ENCODE measurements at regions not wholly inside any gene's neighbourhood (a gene's known extent, or its start where the extent isn't known, plus 50 kb on each side); places are given as distances from the start of the nearest gene placed in this dataset.

GRCh38 chr2:111661286-111661940, 222.6 kb downstream of the ANAPC1 start:
- peaks cover 40% of the 10 kb centered on the region for H3K4me1 ChIP-seq (ENCODE audit: insufficient read depth, low read length, poor library complexity, severe bottlenecking)
- H2AFZ ChIP-seq (ENCODE audit: low read length), result no peak overlapping the region
- ChIA-PET CTCF (ENCODE audit: unreplicated experiment) (no interaction called here), POLR2A (interaction anchor here (1.2 kb wide), 1 partner anchor 9 kb away, joined by 3 read pairs; no protein-coding TSS in a partner anchor)
- no peak overlapping the region for H3K4me3 ChIP-seq (ENCODE audit: low read depth, low read length, poor library complexity, severe bottlenecking)
- TF ChIP-seq EZH2phosphoT487 (IDR thresholded peaks at IDR 0.05; ENCODE audit: borderline replicate concordance, low read depth, low read length), result no peak
- no peak for TF ChIP-seq CTCF (conservative IDR thresholded peaks at IDR 0.05; ENCODE audit: low read length)
- no peak for DNase-seq (ENCODE audit: low spot score)
- H3K79me2 ChIP-seq (ENCODE audit: insufficient read depth, low read depth, low read length), result no peaks in the 10 kb centered on the region
- BruUV-seq (replicated peaks), result no TSS peak
- intact Hi-C loops (cut with micrococcal nuclease; ENCODE audit: unreplicated experiment), result no loop called here
- no peaks in the 10 kb centered on the region for H4K20me1 ChIP-seq (ENCODE audit: insufficient read depth, low read length)
- H3K9me3 ChIP-seq (ENCODE audit: low read length), result no peaks in the 10 kb centered on the region
- no peaks in the 10 kb centered on the region; the same call in 1 of the 2 replicates for H3K36me3 ChIP-seq (ENCODE audit: insufficient read depth, low read length)
- H3K4me2 ChIP-seq (ENCODE audit: low read length), result no peak overlapping the region
- no peaks in the 10 kb centered on the region for H3K9me2 ChIP-seq (ENCODE audit: insufficient read depth, low read length)
- no peak overlapping the region for H3K27ac ChIP-seq (ENCODE audit: low read depth, low read length, poor library complexity, severe bottlenecking)

DNA sequence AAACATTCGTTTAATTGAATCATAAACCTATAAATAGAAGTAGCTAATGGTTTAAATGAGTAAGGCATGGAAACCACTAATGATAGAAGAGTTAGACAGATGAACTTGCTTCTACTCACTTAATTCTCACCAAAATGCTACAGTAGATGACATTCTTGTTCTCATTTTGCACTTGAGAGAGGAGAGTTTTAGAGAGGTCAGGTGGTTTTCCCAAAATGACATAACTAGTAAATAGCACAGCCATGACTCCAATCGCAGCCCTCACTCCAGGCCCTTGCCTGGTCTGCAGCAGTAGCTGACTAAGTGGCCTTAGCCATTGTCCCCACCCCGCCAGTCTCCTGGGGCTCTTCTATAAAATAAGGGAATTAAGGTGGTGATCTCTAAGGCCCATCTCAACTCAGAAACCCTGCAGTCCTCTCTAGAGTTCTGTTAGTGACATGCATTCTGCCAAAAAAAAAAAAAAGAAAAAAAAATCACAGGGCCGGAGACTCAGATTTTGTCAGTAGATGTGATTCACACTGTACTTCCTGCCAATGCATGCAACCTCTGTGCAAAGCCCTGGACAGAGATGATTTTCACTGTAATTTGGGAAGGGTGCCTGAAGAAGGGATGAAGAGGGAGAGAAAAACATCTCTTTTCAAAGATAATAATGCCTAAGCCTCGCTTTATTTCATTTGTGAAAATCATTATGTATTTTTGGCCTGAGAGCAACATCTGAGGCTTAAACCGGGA, 221.8 kb downstream of the ANAPC1 start:
- Histone ChIP-seq H3K9me3 (ENCODE audit: low read length) (0 out of 2 replicates have a peak, but pooled peaks cover 1% of the 10 kb centered on the region), H3K79me2 (ENCODE audit: insufficient read depth, low read depth, low read length) (no peaks in the 10 kb centered on the region), H3K27ac (ENCODE audit: low read depth, low read length, poor library complexity, severe bottlenecking) (no peak overlapping the region), H4K20me1 (ENCODE audit: insufficient read depth, low read length) (no peaks in the 10 kb centered on the region), H3K9me2 (ENCODE audit: insufficient read depth, low read length) (no peaks in the 10 kb centered on the region), H3K4me2 (ENCODE audit: low read length) (peak overlapping the region; percentile 4; the same call in 1 of the 2 replicates), H3K4me3 (ENCODE audit: low read depth, low read length, poor library complexity, severe bottlenecking) (no peak overlapping the region), H3K4me1 (ENCODE audit: insufficient read depth, low read length, poor library complexity, severe bottlenecking) (peaks cover 40% of the 10 kb centered on the region), H2AFZ (ENCODE audit: low read length) (peak overlapping the region; percentile 67), H3K36me3 (ENCODE audit: insufficient read depth, low read length) (no peaks in the 10 kb centered on the region; the same call in 1 of the 2 replicates)
- intact Hi-C loops (cut with micrococcal nuclease; ENCODE audit: unreplicated experiment), result no loop called here
- TF ChIP-seq EZH2phosphoT487 (IDR thresholded peaks at IDR 0.05; ENCODE audit: borderline replicate concordance, low read depth, low read length) (no peak), CTCF (conservative IDR thresholded peaks at IDR 0.05; ENCODE audit: low read length) (no peak)
- ChIA-PET POLR2A (no interaction called here), CTCF (ENCODE audit: unreplicated experiment) (no interaction called here)
- BruUV-seq (replicated peaks), result no TSS peak
- no peak for DNase-seq (ENCODE audit: low spot score)
